Endothelial cell of umbilical vein (primary cell): ENCODE measurements at regions not wholly inside any gene's neighbourhood (a gene's known extent, or its start where the extent isn't known, plus 50 kb on each side); places are given as distances from the start of the nearest gene placed in this dataset.

Experiments
- BruUV-seq: library from RNA; stranded (reverse); fragments of 400-500 nt; replicated peaks from 2 replicates; lab custom pipeline; 2021; lab: Mats Ljungman, UMichigan
- CTCF ChIA-PET: fragments of 300-600, 350-600 bp; sonication (Branson Sonifier 250); formaldehyde crosslinking; loops from one replicate; lab custom pipeline; 2021; ENCODE audit warnings: antibody characterized with exemption, inconsistent platforms; lab: Charles Lee
- POLR2A ChIA-PET: fragments of 300-600, 350-600 bp; sonication (Branson Sonifier 250); formaldehyde crosslinking; loops from one replicate; lab custom pipeline; 2021; ENCODE audit warnings: antibody characterized with exemption, inconsistent platforms; lab: Charles Lee
- DNase-seq: peaks from one replicate; pipeline ENCODE4 v3.0.0-alpha.2; 2011; ENCODE audit warnings: low read depth, low spot score
- FAIRE-seq: peaks from 2 replicates; lab custom pipeline; 2011; peaks lifted over from hg19 to GRCh38; lab: Jason Lieb, UNC
- H2AFZ ChIP-seq: 2 replicates; pipeline ENCODE4 v1.6.0; 2012; ENCODE audit warnings: low read depth, low read length, control low read depth, inconsistent platforms
- H3K27ac ChIP-seq: 2 replicates; pipeline ENCODE4 v1.5.1; 2011; ENCODE audit warnings: low read depth, mild to moderate bottlenecking, control low read depth, low read length, moderate library complexity; ENCODE audit not compliant: insufficient read depth
- H3K27me3 ChIP-seq, 2 experiments: 2 replicates each; pipeline versions ENCODE4 v1.6.0 to v1.6.1; 2011; ENCODE audit warnings: low read length in 2 of 2, mixed read lengths in 1 of 2; ENCODE audit not compliant: control insufficient read depth in 2 of 2, insufficient read depth in 2 of 2
- H3K36me3 ChIP-seq, 2 experiments: 2 replicates in 1 of 2; 3 replicates in 1 of 2; pipeline ENCODE4 v1.5.1; 2011; ENCODE audit warnings: low read length in 2 of 2, mild to moderate bottlenecking in 1 of 2, moderate library complexity in 1 of 2; ENCODE audit not compliant: control insufficient read depth in 2 of 2, insufficient read depth in 2 of 2; ENCODE audit errors: extremely low read depth in 1 of 2
- H3K4me1 ChIP-seq: 3 replicates; pipeline ENCODE4 v1.5.1; 2011; ENCODE audit warnings: mild to moderate bottlenecking, low read length; ENCODE audit not compliant: control insufficient read depth, insufficient read depth; ENCODE audit errors: extremely low read depth
- H3K4me2 ChIP-seq: 2 replicates; pipeline ENCODE4 v1.6.1; 2011; ENCODE audit warnings: low read length, control low read depth, mixed read lengths; ENCODE audit not compliant: insufficient read depth
- H3K4me3 ChIP-seq, 3 experiments: fragments of 200-600 bp in 1 of 3; sonication (generic), shearing (Covaris generic) in 1 of 3; replicated peaks in 1 of 3; 2 replicates each; pipeline ENCODE4 v1.5.1; 2011 to 2016; ENCODE audit warnings: control low read depth in 3 of 3, low read length in 3 of 3, mild to moderate bottlenecking in 2 of 3, inconsistent platforms in 1 of 3, low read depth in 1 of 3, moderate library complexity in 1 of 3; ENCODE audit not compliant: insufficient read depth in 1 of 3
- H3K79me2 ChIP-seq: 2 replicates; pipeline ENCODE4 v1.6.0; 2012; ENCODE audit warnings: low read length, inconsistent platforms; ENCODE audit not compliant: control insufficient read depth, insufficient read depth
- H3K9ac ChIP-seq: replicated peaks from 2 replicates; pipeline ENCODE3; 2011; ENCODE audit warnings: low read length, control low read depth; ENCODE audit not compliant: insufficient read depth; ENCODE audit errors: extremely low read depth
- H3K9me1 ChIP-seq: replicated peaks from 3 replicates; pipeline ENCODE4 v1.6.0; 2011; ENCODE audit warnings: mild to moderate bottlenecking, low read length; ENCODE audit not compliant: control insufficient read depth, insufficient read depth; ENCODE audit errors: extremely low read depth
- H3K9me3 ChIP-seq: replicated peaks from 2 replicates; pipeline ENCODE4 v1.5.1; 2012; ENCODE audit warnings: low read length, inconsistent platforms; ENCODE audit not compliant: control insufficient read depth, insufficient read depth
- H4K20me1 ChIP-seq: replicated peaks from 2 replicates; pipeline ENCODE3; 2011; ENCODE audit warnings: mild to moderate bottlenecking, low read length; ENCODE audit not compliant: control insufficient read depth, insufficient read depth; ENCODE audit errors: extremely low read depth
- EZH2 ChIP-seq: IDR thresholded peaks from 2 replicates; pipeline ENCODE4 v1.6.1; 2012; ENCODE audit warnings: borderline replicate concordance, low read depth, mild to moderate bottlenecking, moderate library complexity, low read length, inconsistent platforms; ENCODE audit not compliant: severe bottlenecking
- FOS ChIP-seq: IDR thresholded peaks from 2 replicates; pipeline ENCODE4 v1.6.1; 2011; ENCODE audit warnings: mild to moderate bottlenecking, low read length, moderate library complexity, borderline replicate concordance; ENCODE audit not compliant: insufficient read depth
- GATA2 ChIP-seq: IDR thresholded peaks from 2 replicates; pipeline ENCODE4 v1.7.0; 2011; ENCODE audit warnings: low read depth, mild to moderate bottlenecking, moderate library complexity, mixed read lengths, low read length; ENCODE audit not compliant: insufficient read length, insufficient read depth
- JUN ChIP-seq: IDR thresholded peaks from 2 replicates; pipeline ENCODE4 v1.6.1; 2011; ENCODE audit warnings: borderline replicate concordance, low read depth; ENCODE audit not compliant: insufficient read length, insufficient read depth
- MYC ChIP-seq: IDR thresholded peaks from one replicate; pipeline ENCODE4 v1.6.1; 2011; ENCODE audit warnings: mild to moderate bottlenecking, low read depth, low read length
- POLR2A ChIP-seq: IDR thresholded peaks from 2 replicates; pipeline ENCODE4 v1.6.1; 2012; ENCODE audit warnings: low read depth, mild to moderate bottlenecking, control low read depth, low read length
- POLR2AphosphoS5 ChIP-seq: IDR thresholded peaks from 2 replicates; pipeline ENCODE4 v1.6.1; 2012; ENCODE audit warnings: low read depth, mild to moderate bottlenecking, control low read depth, low read length, moderate library complexity; ENCODE audit not compliant: insufficient read depth
- dilution Hi-C: fragments of 300-500 bp; cut with MboI; formaldehyde crosslinking; loops from one replicate; pipeline ENCODE4 v1.15.0; 2019; ENCODE audit warnings: low sequenced_read_pairs; ENCODE audit not compliant: extremely low pct_ligation_motif_present
- intact Hi-C: fragments of 100-400 bp; cut with micrococcal nuclease; formaldehyde crosslinking; loops from one replicate; pipeline ENCODE4 v1.10.0; 2022
- TF ChIP-seq, protein P1 (sequence below), 2 donors: IDR thresholded peaks; 1 replicate in 1 of 2; 2 replicates in 1 of 2; pipeline ENCODE4 v1.5.1; 2011; ENCODE audit warnings: low read length in 2 of 2, mild to moderate bottlenecking in 2 of 2, moderate library complexity in 2 of 2, control low read depth in 1 of 2, inconsistent platforms in 1 of 2, low read depth in 1 of 2; ENCODE audit not compliant: insufficient read depth in 1 of 2; ENCODE audit errors: extremely low read depth in 1 of 2
- TF ChIP-seq, protein P2 (sequence below): IDR thresholded peaks from 2 replicates; pipeline ENCODE4 v1.6.1; 2011; ENCODE audit not compliant: insufficient read depth, insufficient read length

GRCh38 chr19:30754162-30754561 lies 382.0 kb downstream of the ZNF536 start:
- CTCF ChIA-PET = no interaction called here
- DNase-seq = no peak
- Histone ChIP-seq H3K4me1 (no peaks in the 10 kb centered on the region), H2AFZ (no peak overlapping the region), H3K9me1 (no peaks in the 10 kb centered on the region), H3K4me3 (no peak overlapping the region), H3K9me3 (peaks cover 5% of the 10 kb centered on the region), H3K27ac (no peak overlapping the region), H4K20me1 (no peaks in the 10 kb centered on the region), H3K79me2 (no peaks in the 10 kb centered on the region), H3K9ac (no peak overlapping the region), H3K36me3 (no peaks in the 10 kb centered on the region), H3K4me2 (no peak overlapping the region), H3K27me3 (no peaks in the 10 kb centered on the region)
- dilution Hi-C loops = no loop called here
- POLR2A ChIA-PET = no interaction called here
- intact Hi-C loops = no loop called here
- BruUV-seq = no TSS peak
- TF ChIP-seq, protein P1, sequence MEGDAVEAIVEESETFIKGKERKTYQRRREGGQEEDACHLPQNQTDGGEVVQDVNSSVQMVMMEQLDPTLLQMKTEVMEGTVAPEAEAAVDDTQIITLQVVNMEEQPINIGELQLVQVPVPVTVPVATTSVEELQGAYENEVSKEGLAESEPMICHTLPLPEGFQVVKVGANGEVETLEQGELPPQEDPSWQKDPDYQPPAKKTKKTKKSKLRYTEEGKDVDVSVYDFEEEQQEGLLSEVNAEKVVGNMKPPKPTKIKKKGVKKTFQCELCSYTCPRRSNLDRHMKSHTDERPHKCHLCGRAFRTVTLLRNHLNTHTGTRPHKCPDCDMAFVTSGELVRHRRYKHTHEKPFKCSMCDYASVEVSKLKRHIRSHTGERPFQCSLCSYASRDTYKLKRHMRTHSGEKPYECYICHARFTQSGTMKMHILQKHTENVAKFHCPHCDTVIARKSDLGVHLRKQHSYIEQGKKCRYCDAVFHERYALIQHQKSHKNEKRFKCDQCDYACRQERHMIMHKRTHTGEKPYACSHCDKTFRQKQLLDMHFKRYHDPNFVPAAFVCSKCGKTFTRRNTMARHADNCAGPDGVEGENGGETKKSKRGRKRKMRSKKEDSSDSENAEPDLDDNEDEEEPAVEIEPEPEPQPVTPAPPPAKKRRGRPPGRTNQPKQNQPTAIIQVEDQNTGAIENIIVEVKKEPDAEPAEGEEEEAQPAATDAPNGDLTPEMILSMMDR (IDR thresholded peaks at IDR 0.05; ENCODE audit: extremely low read depth in 1 of 2, insufficient read depth in 1 of 2, low read depth in 1 of 2, low read length in 2 of 2) = no peak
- no peak for TF ChIP-seq POLR2A
- no peak for FAIRE-seq

GRCh38 chr19:30752876-30753275 lies 380.7 kb downstream of the ZNF536 start:
- intact Hi-C loops = no loop called here
- CTCF ChIA-PET = no interaction called here

More at GRCh38 chr19:30752876-30753275, 380.7 kb downstream of the ZNF536 start:
- no TSS peak for BruUV-seq
- DNase-seq (no peak), FAIRE-seq (no peak)
- H3K27me3 ChIP-seq = no peaks in the 10 kb centered on the region
- H2AFZ ChIP-seq = no peak overlapping the region
- H4K20me1 ChIP-seq = no peaks in the 10 kb centered on the region
- H3K79me2 ChIP-seq = no peaks in the 10 kb centered on the region
- H3K9ac ChIP-seq = no peak overlapping the region
- no peak for TF ChIP-seq POLR2A
- TF ChIP-seq, protein P2, sequence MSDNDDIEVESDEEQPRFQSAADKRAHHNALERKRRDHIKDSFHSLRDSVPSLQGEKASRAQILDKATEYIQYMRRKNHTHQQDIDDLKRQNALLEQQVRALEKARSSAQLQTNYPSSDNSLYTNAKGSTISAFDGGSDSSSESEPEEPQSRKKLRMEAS = no peak
- no peak for TF ChIP-seq EZH2
- TF ChIP-seq FOS = no peak
- no peak for TF ChIP-seq POLR2AphosphoS5
- TF ChIP-seq, protein P1 (IDR thresholded peaks at IDR 0.05; ENCODE audit: extremely low read depth in 1 of 2, insufficient read depth in 1 of 2, low read depth in 1 of 2, low read length in 2 of 2) = no peak
- no peak for TF ChIP-seq GATA2
- no peak for TF ChIP-seq MYC
- no peak for TF ChIP-seq JUN
- H3K9me3 ChIP-seq = peaks cover 5% of the 10 kb centered on the region
- H3K4me3 ChIP-seq = no peak overlapping the region
- POLR2A ChIA-PET = no interaction called here
- dilution Hi-C loops = no loop called here
- no peak overlapping the region for H3K4me2 ChIP-seq
- H3K9me1 ChIP-seq = no peaks in the 10 kb centered on the region
- H3K27ac ChIP-seq = no peak overlapping the region
- H3K36me3 ChIP-seq = no peaks in the 10 kb centered on the region
- no peaks in the 10 kb centered on the region for H3K4me1 ChIP-seq
